ENCODE measurements at regions not wholly inside any gene's neighbourhood (a gene's known extent, or its start where the extent isn't known, plus 50 kb on each side); places are given as distances from the start of the nearest gene placed in this dataset.

GRCh38 chr21:36591326-36591970, 107.5 kb upstream of the SIM2 start (continued):
- no peak for TF ChIP-seq ELF1 (IDR thresholded peaks at IDR 0.05; ENCODE audit: borderline replicate concordance, low read depth)
- no peak for TF ChIP-seq POLR2A (IDR thresholded peaks at IDR 0.05; ENCODE audit: borderline replicate concordance, extremely low read depth, insufficient read depth, insufficient read length)
- no peak for TF ChIP-seq YY1 (IDR thresholded peaks at IDR 0.05; ENCODE audit: extremely low read depth, insufficient replicate concordance, low read depth, low read length)
- TF ChIP-seq ZFX (IDR thresholded peaks at IDR 0.05), result no peak
- no peak for TF ChIP-seq RAD21 (IDR thresholded peaks at IDR 0.05; ENCODE audit: low read depth)
- no peak for TF ChIP-seq EZH2 (IDR thresholded peaks at IDR 0.05)
- no peak for TF ChIP-seq ZNF274 (IDR thresholded peaks at IDR 0.05; ENCODE audit: low read depth, low read length)

GRCh38 chr21:36596174-36596573, 102.7 kb upstream of the SIM2 start:
- CTCF ChIA-PET, result no interaction called here
- no peak for TF ChIP-seq CEBPB (IDR thresholded peaks at IDR 0.05; ENCODE audit: low read depth)
- no peak for TF ChIP-seq RAD21 (IDR thresholded peaks at IDR 0.05; ENCODE audit: low read depth)
- no peak for TF ChIP-seq CBX3 (IDR thresholded peaks at IDR 0.05; ENCODE audit: low read depth)
- TF ChIP-seq, protein P1, sequence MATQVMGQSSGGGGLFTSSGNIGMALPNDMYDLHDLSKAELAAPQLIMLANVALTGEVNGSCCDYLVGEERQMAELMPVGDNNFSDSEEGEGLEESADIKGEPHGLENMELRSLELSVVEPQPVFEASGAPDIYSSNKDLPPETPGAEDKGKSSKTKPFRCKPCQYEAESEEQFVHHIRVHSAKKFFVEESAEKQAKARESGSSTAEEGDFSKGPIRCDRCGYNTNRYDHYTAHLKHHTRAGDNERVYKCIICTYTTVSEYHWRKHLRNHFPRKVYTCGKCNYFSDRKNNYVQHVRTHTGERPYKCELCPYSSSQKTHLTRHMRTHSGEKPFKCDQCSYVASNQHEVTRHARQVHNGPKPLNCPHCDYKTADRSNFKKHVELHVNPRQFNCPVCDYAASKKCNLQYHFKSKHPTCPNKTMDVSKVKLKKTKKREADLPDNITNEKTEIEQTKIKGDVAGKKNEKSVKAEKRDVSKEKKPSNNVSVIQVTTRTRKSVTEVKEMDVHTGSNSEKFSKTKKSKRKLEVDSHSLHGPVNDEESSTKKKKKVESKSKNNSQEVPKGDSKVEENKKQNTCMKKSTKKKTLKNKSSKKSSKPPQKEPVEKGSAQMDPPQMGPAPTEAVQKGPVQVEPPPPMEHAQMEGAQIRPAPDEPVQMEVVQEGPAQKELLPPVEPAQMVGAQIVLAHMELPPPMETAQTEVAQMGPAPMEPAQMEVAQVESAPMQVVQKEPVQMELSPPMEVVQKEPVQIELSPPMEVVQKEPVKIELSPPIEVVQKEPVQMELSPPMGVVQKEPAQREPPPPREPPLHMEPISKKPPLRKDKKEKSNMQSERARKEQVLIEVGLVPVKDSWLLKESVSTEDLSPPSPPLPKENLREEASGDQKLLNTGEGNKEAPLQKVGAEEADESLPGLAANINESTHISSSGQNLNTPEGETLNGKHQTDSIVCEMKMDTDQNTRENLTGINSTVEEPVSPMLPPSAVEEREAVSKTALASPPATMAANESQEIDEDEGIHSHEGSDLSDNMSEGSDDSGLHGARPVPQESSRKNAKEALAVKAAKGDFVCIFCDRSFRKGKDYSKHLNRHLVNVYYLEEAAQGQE (IDR thresholded peaks at IDR 0.05; ENCODE audit: low read depth), result no peak
- no peak for TF ChIP-seq ZBTB33 (IDR thresholded peaks at IDR 0.05; ENCODE audit: extremely low read depth, insufficient replicate concordance, low read length)
- no peak for TF ChIP-seq ZNF274 (IDR thresholded peaks at IDR 0.05; ENCODE audit: low read depth, low read length)
- TF ChIP-seq, protein P2, sequence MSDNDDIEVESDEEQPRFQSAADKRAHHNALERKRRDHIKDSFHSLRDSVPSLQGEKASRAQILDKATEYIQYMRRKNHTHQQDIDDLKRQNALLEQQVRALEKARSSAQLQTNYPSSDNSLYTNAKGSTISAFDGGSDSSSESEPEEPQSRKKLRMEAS (IDR thresholded peaks at IDR 0.05), result no peak
- no peak for TF ChIP-seq EGR1 (IDR thresholded peaks at IDR 0.05; ENCODE audit: low read depth)
- no peak for TF ChIP-seq JUND (IDR thresholded peaks at IDR 0.05)
- TF ChIP-seq ATF3 (IDR thresholded peaks at IDR 0.05), result no peak
- no peak for TF ChIP-seq CTCF (IDR thresholded peaks at IDR 0.05 in 2 of 3, conservative IDR thresholded peaks at IDR 0.05 in 1 of 3; ENCODE audit: borderline replicate concordance in 1 of 3, insufficient read depth in 1 of 3, low read depth in 2 of 3, low read length in 2 of 3)
- TF ChIP-seq SP1 (IDR thresholded peaks at IDR 0.05; ENCODE audit: low read depth), result no peak
- TF ChIP-seq FOSL1 (IDR thresholded peaks at IDR 0.05; ENCODE audit: low read depth), result no peak
- TF ChIP-seq POLR2A (IDR thresholded peaks at IDR 0.05; ENCODE audit: borderline replicate concordance, extremely low read depth, insufficient read depth, insufficient read length), result no peak
- TF ChIP-seq POLR2AphosphoS5 (IDR thresholded peaks at IDR 0.05; ENCODE audit: low read depth, low read length), result no peak

More at GRCh38 chr21:36596174-36596573, 102.7 kb upstream of the SIM2 start:
- no peak overlapping the region for H2AFZ ChIP-seq (ENCODE audit: low read depth, low read length, poor library complexity, severe bottlenecking)
- no peak for DNase-seq (ENCODE audit: low read depth, low spot score)
- no peak overlapping the region for H3K9ac ChIP-seq (ENCODE audit: low read length)
- ChIA-PET POLR2A (no interaction called here), RAD21 (ENCODE audit: low non-redundant PET in 1 of 2, low total read pairs in 2 of 2, uncharacterized antibody in 2 of 2, unreplicated experiment in 2 of 2) (no interaction called here)
- H3K27ac ChIP-seq (ENCODE audit: low read depth, low read length), result no peak overlapping the region
- H3K4me1 ChIP-seq (ENCODE audit: control insufficient read depth in 1 of 2, insufficient read depth in 2 of 2, low read length in 2 of 2), result no peaks in the 10 kb centered on the region
- H3K36me3 ChIP-seq (ENCODE audit: control insufficient read depth in 1 of 2, insufficient read depth in 2 of 2, low read length in 2 of 2), result no peaks in the 10 kb centered on the region
- H4K20me1 ChIP-seq (ENCODE audit: insufficient read depth), result no peaks in the 10 kb centered on the region
- no peaks in the 10 kb centered on the region for H3K9me2 ChIP-seq (ENCODE audit: insufficient read depth)
- no peak overlapping the region for H3K4me2 ChIP-seq (ENCODE audit: low read length)
- H3K4me3 ChIP-seq (replicated peaks in 1 of 2; ENCODE audit: low read depth in 1 of 2, low read length in 2 of 2), result no peak overlapping the region
- H3K27me3 ChIP-seq (ENCODE audit: insufficient read depth, low read length), result peaks cover 22% of the 10 kb centered on the region; the same call in 1 of the 2 replicates
- intact Hi-C loops (cut with micrococcal nuclease), result no loop called here
- H3K9me3 ChIP-seq (ENCODE audit: control insufficient read depth in 1 of 2, insufficient read depth in 1 of 2, low read depth in 1 of 2, low read length in 2 of 2), result no peaks in the 10 kb centered on the region
- no TSS peak for BruUV-seq (replicated peaks)
- ATAC-seq, result no peak
- H3K79me2 ChIP-seq (ENCODE audit: insufficient read depth, low read length), result no peaks in the 10 kb centered on the region
